GM18499 (cell line): ENCODE measurements at regions not wholly inside any gene's neighbourhood (a gene's known extent, or its start where the extent isn't known, plus 50 kb on each side); places are given as distances from the start of the nearest gene placed in this dataset.
"Not testable (repeated sequence)": the region's sequence is repeated elsewhere in the genome, so short reads cannot be mapped to it uniquely, and the experiment has no call there.

ENCODE experiments used
- ATAC-seq: cut with Tn5 transposase; IDR thresholded peaks from one replicate; pipeline ENCODE4 v1.9.1; 2021; ENCODE audit warnings: moderate number of reproducible peaks; ENCODE audit not compliant: insufficient read depth, unreplicated experiment

GRCh38 chr12:28023156-28023887 is 50.8 kb upstream of the PTHLH start:
- ATAC-seq, result no peak

DNA sequence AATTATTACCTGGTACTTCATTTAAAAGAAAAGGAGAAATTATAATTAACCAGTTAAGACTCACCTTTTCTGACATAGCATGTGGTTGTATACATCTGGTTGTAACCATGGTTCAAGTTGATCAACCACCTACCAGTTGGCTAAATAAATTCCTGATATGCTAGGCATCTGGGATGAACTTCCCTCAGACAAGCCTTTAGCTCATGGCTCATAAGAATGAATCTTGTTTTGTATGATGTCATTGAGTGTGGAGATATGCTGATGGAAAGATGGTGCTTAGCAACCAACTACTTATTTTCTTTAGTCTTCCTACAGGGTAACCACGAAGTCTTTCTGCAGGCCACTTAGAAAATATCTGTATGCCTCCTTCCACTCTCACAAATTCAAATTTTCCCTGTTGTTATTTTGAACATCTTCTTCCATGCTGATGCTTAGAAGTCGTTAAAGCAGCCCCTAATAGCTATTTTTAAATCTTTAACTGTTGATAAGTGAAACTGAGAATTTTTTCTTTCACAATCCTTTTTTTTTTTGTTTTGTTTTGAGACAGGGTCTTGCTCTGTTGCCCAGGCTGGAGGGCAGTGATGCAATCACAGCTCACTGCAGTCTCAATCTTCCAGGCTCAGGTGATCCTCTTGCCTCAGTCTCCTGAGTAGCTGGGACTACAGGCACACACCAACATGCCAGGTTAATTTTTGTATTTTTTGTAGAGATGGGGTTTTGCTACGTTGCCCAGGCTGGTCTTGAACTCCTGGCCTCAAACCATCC is 51.9 kb upstream of the PTHLH start:
- no peak for ATAC-seq

DNA sequence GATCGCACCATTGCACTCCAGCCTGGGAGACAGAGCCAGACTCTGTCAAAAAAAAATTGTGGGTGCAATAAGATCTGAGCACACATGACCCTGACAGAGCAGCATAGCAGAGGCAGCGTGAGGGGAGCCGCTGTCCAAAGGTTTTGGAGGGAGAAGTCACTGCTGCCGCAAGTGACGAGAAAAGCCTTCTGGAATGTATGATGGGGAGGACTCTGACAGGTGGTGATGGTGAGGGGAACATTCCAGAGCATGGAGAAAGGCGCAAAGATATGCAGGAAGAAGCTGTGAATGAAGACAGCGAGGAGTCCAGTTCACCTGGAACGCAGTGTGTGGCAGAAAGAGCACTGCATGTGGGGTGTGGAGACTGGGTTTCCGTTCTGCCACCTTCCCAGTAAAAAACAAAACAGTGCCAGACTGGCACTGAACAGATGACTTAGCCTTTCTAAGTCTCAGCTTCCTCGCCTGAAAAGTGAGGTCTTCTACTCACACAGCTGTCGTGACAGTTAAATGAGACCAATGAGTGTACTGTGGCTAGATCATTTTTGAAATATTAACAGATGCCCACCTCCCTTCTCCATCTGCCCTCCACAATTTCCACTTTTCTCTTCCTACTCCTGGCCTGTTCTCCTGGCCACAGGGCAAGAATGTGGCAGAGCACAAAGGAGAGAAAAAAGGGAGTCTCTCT is 53.4 kb upstream of the PTHLH start:
- no peak for ATAC-seq

GRCh38 chr12:28026701-28027100 is 54.2 kb upstream of the PTHLH start:
- no peak for ATAC-seq

DNA sequence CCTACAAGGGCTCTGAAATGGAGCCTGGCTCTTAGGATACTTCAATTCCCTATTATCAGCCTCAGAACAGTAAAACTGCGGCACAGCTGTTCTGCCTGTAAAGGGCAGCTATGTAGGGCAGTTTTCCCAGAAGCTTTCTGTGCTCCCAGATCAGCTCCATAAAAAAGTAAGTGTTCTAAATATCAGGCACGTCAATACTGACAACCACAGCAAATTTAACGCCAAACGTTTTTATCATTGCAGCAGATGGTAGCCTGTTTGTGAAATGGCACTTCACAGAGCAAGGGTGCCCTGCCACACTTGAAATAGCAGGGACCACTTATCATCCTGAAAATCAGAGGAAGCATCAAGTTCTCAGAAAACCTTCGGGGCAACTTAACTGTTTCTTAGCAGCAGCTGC is 54.8 kb upstream of the PTHLH start:
- no peak for ATAC-seq

GRCh38 chr12:28027947-28028724 is 55.6 kb upstream of the PTHLH start:
- ATAC-seq, result no peak

DNA sequence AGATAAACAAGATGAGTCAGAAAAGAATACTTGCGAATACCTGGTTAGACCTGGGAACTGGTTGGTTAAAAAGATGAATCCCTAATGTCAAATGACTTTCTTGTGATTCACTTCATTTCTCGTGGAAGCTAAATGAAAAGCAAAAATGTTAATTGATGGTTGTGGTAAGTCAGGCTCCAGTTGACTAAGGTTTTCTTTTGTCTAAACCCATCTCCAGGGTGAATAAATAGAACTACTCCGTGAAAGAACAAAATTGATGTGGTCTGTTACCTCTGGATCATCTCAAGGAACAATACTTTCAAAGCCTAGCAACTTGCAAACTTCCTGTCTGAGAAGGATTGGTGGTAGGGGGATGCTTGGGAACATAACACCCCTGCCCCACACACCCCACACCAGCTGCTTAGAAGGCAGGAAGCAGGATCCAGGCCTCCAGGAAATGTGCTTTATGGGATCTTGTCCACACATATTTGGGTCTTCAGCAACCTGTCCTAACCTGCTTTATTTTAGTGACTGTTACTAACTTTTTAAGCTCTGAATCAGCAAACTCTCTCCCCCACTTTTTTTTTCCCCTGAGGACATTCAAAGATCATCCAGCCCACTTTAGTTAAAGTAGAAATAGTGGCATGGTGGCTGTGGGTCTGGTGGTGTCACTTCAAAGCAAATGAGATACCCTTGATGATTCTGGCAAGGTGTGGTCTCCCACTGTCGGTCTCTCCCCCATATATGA is 60.4 kb upstream of the PTHLH start:
- no peak for ATAC-seq

DNA sequence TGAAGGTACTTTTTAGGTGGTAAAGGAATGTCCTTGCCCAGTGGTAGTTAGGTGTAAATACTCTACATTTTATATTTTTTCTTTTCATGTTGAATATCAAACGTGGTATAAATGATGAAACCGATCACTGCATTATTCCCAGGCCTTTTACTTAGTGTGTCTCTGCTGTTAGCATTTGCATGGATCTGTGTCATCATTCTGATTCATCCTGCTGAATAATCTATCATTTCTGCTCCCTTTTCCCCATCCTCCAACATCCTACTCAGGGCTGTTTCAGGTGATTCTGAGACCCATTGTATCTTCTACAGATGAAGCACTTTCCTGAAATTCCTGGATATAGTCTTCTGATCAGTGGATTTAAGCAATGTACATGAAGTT is 61.0 kb upstream of the PTHLH start:
- no peak for ATAC-seq

DNA sequence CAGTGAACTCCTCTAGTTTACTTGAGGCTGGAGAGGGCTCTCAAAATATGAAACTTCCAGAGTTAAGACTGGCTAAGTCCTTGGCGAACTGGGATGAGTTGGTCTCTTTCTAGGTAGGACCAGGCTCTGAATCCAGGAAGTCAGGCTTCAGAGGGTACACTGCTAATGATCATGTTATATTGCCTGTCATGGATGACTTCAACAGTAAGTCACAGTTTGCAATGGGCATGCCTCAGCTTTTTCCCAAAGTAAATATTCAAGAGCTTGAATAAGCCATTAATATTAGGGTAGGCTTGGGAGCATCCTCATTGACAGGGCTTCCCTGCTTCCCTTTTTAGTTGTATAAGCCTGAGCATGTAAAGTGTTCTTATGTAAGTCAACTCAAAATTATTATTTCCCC is 61.7 kb upstream of the PTHLH start:
- ATAC-seq, result no peak

- no peak for ATAC-seq
These were observed 63.0 kb upstream of the PTHLH start for GRCh38 chr12:28035500-28035899.

DNA sequence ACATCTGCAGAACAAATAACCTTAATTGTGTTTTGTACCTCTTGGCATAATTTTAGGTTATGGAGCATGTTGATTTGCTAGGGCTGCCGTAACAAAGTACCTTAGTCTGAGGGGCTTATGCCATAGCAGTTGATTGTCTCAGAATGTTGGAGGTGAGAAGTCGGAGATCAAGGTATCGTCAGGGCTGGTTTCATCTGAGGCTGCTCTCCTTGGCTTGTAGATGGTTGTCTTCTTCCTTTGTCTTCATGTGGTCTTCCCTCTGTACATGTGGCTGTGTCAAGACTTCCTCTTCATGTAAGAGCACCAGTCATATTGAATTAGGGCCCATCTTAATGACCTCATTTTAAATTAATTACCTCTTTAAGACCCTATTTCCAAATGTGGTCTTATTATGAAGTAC is 64.4 kb upstream of the PTHLH start:
- ATAC-seq, result no peak

- ATAC-seq, result no peak
These were observed 67.7 kb upstream of the PTHLH start for GRCh38 chr12:28040246-28040645.

DNA sequence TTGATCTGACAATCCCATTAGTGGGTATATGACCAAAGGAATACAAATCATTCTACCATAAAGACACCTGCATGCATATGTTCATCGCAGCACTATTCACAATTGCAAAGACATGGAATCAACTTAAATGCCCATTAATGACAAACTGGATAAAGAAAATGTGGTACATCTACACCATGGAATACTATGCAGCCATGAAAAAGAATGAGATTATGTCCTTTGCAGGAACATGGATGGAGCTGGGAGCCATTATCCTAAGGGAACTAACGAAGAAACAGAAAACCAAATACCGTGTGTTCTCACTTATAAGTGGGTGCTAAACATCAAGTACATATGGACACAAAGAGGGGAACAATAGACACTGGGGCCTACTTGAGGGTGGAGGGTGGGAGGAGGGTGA is 74.1 kb upstream of the PTHLH start:
- not testable (repeated sequence) for ATAC-seq

GRCh38 chr12:28050606-28051005 is 78.1 kb upstream of the PTHLH start:
- no peak for ATAC-seq

GRCh38 chr12:28051516-28052354 is 79.2 kb upstream of the PTHLH start:
- ATAC-seq, result no peak

DNA sequence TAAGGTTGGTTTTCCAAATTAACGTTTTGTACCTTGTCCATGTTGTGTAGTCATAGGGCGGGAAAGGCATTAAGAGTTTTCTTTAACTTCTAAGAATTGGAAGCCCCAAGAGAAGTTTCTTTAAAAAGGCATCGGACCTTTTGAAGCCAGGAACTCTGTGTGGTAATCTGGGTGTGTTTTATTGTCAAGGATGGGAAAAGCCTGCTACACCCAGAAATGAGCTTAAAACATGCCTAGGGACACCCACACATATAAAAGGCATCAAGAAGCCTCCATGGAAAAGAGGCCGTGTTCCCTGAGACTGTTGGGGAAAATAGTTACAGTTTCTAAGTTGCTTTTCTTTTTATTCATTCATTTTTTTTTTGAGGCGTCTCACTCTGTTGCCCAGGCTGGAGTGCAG is 81.0 kb upstream of the PTHLH start:
- no peak for ATAC-seq

DNA sequence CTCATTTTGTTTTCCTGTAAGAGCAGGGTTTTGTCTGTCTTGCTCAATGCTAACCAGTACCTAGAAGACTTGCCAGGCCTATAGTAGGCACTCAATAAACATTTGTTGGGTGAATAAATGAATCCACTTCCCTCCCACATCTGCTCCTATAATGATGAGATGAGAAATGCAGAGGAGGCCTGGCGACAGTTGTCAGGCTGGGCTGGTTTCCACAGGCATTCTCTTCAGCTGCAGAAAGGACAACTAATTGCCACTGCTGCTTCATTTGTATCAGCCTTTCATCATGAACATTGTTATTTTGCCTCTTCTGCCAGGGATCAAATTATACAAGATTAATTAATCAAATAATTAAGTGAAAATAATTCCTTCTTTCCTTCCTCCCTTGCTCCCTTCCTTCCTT is 82.0 kb upstream of the PTHLH start:
- no peak for ATAC-seq

GRCh38 chr12:28057856-28058615 is 85.5 kb upstream of the PTHLH start:
- ATAC-seq, result no peak
